C4-2B (cell line): ENCODE measurements at regions not wholly inside any gene's neighbourhood (a gene's known extent, or its start where the extent isn't known, plus 50 kb on each side); places are given as distances from the start of the nearest gene placed in this dataset.

Experiments used
- H3K27ac ChIP-seq: fragments of 450-650 bp; 2 replicates; pipeline ENCODE4 v1.5.1; 2017
- CTCF ChIP-seq: fragments of 450-650 bp; conservative IDR thresholded peaks from 2 replicates; pipeline ENCODE4 v1.5.1; 2017; ENCODE audit warnings: mild to moderate bottlenecking
- ZFX ChIP-seq: fragments of 450-650 bp; IDR thresholded peaks from 2 replicates; pipeline ENCODE4 v1.6.1; 2017

GRCh38 chr3:102063572-102063971, 214.3 kb downstream of the NFKBIZ start:
- no peak overlapping the region for H3K27ac ChIP-seq
- no peak for TF ChIP-seq ZFX
- no peak for TF ChIP-seq CTCF

- H3K27ac ChIP-seq, result no peak overlapping the region
- no peak for TF ChIP-seq CTCF
- no peak for TF ChIP-seq ZFX
Observed at GRCh38 chr3:102066470-102066869, 217.2 kb downstream of the NFKBIZ start.

- TF ChIP-seq CTCF (no peak), ZFX (no peak)
- H3K27ac ChIP-seq, result no peak overlapping the region
Observed at GRCh38 chr3:102068327-102068726, 219.0 kb downstream of the NFKBIZ start.

- no peak for TF ChIP-seq ZFX
- no peak for TF ChIP-seq CTCF
- H3K27ac ChIP-seq, result no peak overlapping the region
Observed at GRCh38 chr3:102068736-102069135, 219.4 kb downstream of the NFKBIZ start.

- no peak overlapping the region for H3K27ac ChIP-seq
- TF ChIP-seq CTCF (no peak), ZFX (no peak)
Observed at GRCh38 chr3:102069211-102069662, 219.9 kb downstream of the NFKBIZ start.

- H3K27ac ChIP-seq, result no peak overlapping the region
- no peak for TF ChIP-seq CTCF
- TF ChIP-seq ZFX, result no peak
Observed at GRCh38 chr3:102074946-102075345, 225.6 kb downstream of the NFKBIZ start.

- no peak overlapping the region for H3K27ac ChIP-seq
- TF ChIP-seq CTCF (no peak), ZFX (no peak)
Observed at GRCh38 chr3:102078401-102078800, 229.1 kb downstream of the NFKBIZ start.
